Skeletal muscle cell (primary cell): ENCODE measurements at regions not wholly inside any gene's neighbourhood (a gene's known extent, or its start where the extent isn't known, plus 50 kb on each side); places are given as distances from the start of the nearest gene placed in this dataset.

ENCODE experiments used
- DNase-seq: peaks from one replicate; pipeline ENCODE4 v3.0.0-alpha.2; 2010; ENCODE audit warnings: low read depth
- H3K4me3 ChIP-seq: 2 replicates; pipeline ENCODE4 v1.5.1; 2011; ENCODE audit warnings: low read depth, mild to moderate bottlenecking, control low read depth, low read length, moderate library complexity

- H3K4me3 ChIP-seq = no peak overlapping the region
- no peak for DNase-seq
Observed at GRCh38 chr5:112642885-112643284, 94.8 kb upstream of the APC start.

DNA sequence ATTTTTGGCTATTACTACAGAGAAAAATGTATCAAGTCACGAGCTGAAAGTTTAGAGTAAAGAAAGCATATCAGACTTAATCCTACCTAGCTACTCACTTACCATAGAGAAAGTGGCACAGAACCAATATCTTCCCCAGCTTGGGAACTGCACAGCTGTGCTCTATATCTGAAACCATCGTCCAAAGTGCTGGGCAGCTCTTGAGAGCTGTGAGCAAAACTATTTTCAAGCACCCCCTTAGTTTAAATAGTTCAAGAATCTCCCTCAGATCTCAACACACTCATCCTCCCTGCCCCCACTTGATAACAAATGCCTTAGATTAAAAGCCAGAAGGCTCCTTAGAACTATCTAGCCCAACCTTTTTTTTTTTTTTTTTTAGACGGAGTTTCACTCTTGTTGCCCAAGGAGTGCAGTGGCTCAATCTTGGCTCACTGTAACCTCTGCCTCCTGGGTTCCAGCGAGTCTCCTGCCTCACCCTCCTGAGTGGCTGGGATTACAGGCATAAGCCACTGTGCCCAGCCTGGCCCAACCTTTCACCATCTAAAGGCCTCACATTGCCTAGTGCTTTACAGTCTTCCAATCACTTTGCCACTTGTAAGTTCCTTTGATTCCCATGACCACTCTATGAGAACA is 94.2 kb upstream of the APC start:
- H3K4me3 ChIP-seq = no peak overlapping the region
- DNase-seq = no peak

GRCh38 chr5:112646139-112646936 is 91.3 kb upstream of the APC start:
- DNase-seq = no peak
- no peak overlapping the region for H3K4me3 ChIP-seq

DNA sequence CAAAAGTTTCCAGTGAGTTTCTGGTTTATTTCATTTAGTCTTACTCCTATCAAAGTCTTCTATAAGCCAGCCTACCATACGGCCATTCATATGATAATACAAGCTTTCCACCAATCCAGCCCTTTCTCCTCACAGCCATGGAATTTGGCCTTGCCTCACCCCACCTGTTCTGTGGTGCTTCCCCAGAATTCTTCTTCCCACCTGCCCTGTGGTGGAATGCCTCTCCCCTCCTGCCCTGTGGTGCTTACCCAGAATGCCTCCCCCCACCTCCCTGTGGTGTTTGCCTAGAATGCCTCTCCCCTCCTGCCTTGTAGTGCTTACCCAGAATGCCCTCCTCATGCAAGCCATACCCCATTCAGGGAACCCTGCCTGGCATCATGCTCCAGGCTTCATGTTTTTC is 90.3 kb upstream of the APC start:
- no peak for DNase-seq
- H3K4me3 ChIP-seq = no peak overlapping the region

DNA sequence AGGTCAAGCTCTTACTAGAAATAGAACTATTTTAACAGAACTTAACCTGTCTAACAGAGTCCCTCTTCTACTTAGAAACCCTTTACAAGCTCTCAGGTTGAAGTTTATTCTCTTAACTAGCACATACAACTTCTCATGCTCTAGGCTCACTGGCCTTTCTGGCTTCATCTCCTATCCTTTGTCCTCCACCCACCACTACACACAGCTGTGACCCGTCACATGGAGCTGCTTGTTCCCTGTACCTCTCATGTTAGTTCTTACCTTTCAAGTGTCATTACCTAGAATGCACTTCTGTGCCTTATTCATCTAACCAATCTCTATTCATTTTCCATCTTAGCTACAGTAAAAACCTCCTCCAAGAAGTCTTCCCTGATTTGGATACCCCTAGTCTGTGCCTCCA is 89.4 kb upstream of the APC start:
- no peak overlapping the region for H3K4me3 ChIP-seq
- DNase-seq = no peak

DNA sequence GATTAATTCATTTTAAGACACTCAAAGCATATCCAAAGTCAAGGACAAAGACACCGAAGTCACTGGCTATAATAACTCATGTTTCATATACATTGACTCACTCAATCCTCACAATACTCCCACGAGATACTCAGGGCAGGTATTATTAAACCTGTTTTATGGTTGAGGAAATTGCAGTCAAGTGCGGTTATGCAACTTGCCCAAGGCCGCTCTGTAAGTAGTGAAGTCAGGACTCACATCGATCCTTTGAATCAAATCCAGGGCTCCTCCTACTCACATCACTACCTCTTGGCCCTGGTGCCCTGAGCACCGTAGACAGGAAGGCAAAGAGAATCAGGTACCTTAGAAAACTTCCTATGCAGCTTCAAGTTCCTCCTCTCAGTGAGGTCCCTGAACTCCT is 87.8 kb upstream of the APC start:
- no peak overlapping the region for H3K4me3 ChIP-seq
- DNase-seq = no peak

- H3K4me3 ChIP-seq = no peak overlapping the region
- DNase-seq = no peak
Observed at GRCh38 chr5:112653638-112654205, 84.0 kb upstream of the APC start.

DNA sequence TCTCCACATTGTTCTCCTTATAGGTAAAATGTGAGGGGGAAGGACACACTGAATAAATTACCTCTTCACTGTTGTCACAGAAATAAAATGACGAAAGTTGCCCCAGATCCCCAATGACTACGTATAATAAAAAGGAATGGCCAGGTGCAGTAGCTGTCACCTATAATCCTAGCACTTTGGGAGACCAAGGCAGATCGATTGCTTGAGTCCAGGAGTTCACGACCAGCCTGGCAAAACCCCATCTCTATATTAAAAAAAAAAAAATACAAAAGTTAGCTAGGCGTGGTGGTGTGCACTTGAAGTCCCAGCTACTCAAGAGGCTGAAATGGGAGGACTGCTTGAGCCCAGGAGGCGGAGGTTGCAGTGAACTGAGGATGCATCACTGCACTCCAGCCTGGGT is 82.2 kb upstream of the APC start:
- no peak overlapping the region for H3K4me3 ChIP-seq
- no peak for DNase-seq

DNA sequence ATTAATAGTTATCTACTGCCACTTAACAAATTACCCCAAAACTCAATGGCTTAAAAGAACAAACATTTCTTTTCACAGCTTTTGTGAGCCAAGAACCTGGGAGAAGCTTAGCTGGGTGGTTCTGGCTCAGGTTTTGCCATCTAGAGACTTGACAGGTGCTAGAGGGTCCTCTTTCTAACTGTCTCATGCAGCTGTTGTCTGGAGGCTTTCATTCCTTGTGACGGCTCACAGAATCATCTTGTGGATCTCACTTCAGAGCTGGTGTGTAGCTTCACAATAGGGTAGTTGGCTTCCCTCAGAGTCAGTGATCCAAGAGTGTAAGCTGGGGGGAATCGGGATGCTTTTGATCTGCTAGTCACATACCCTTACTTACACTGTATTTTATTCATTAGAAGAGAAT is 81.2 kb upstream of the APC start:
- DNase-seq = no peak

DNA sequence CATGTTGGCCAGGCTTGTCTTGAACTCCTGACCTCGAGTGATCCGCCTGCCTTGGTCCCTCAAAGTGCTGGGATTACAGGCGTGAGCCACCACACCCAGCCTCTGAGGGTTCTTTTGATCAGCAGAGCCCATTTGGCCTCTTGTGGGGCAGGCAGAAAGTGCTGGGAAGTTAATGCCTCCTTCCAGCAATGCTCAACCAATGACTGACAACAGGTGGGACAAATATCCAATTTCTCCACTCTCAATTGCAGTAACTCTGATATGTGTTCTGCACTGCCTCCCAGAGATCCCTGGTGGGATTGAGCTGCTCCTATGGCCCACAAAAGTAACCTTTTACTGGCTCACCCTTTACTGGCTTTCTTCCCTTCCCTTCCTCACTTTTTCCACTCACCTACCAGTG is 79.9 kb upstream of the APC start:
- DNase-seq = no peak
- no peak overlapping the region for H3K4me3 ChIP-seq

More for the DNA sequence above, 81.2 kb upstream of the APC start:
- H3K4me3 ChIP-seq = no peak overlapping the region

- no peak overlapping the region for H3K4me3 ChIP-seq
- DNase-seq = no peak
Observed at GRCh38 chr5:112660359-112660758, 77.3 kb upstream of the APC start.

- no peak overlapping the region for H3K4me3 ChIP-seq
- no peak for DNase-seq
Observed at GRCh38 chr5:112663146-112663545, 74.5 kb upstream of the APC start.

DNA sequence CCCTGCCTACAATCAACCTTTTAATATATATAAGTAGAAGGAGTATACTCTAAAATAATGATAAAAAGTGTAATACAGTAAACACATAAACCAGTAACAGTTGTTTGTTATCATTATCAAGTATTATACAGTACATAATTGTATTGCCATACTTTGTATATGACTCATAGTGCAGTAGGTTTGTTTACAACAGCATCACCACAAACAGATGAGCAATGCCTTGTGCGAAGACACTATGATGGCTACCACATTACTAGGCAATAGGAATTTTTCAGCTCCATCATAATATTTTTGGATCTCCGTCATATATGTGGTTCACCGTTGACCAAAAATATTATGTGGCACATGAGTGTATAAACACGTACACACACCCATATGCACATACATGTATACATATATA is 69.7 kb upstream of the APC start:
- H3K4me3 ChIP-seq = no peak overlapping the region
- DNase-seq = no peak

DNA sequence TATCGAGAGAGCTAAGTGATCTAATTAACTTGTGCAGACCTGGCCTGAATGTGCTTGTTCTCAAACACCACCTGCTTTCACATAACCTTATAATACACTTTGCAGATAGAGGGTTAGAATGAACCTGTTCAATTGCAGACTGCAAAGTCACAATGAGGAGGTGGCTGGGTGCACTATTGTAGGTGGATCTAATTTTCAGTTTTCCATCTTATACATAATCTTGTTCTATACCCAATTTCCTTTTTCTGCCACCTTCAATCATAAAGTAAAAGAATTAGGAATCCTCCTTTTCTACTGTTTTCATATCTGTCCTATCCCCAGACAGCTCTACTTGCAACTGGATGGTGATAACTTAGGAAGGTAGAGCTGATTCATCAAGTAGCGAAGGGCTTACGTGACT is 68.8 kb upstream of the APC start:
- no peak for DNase-seq
- H3K4me3 ChIP-seq = no peak overlapping the region

- H3K4me3 ChIP-seq = no peak overlapping the region
- DNase-seq = no peak
Observed at GRCh38 chr5:112669328-112669963, 68.2 kb upstream of the APC start.

DNA sequence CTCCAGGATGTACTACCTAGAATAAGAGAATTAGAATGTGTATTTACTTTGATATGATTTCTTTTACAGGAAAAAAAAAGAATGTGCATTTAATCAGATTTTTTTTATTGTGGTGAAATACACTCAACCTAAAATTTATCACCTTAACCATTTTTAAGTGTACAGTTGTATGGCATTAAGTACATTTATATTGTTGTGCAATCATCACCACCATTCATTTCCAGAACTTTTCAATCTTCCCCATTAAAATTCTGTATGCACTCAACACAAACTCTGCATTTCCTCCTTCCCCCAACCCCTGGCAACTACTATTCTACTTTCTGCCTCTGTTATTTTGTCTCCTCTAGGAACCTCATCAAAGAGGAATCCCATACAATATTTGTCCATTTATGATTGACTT is 66.0 kb upstream of the APC start:
- no peak overlapping the region for H3K4me3 ChIP-seq
- no peak for DNase-seq

DNA sequence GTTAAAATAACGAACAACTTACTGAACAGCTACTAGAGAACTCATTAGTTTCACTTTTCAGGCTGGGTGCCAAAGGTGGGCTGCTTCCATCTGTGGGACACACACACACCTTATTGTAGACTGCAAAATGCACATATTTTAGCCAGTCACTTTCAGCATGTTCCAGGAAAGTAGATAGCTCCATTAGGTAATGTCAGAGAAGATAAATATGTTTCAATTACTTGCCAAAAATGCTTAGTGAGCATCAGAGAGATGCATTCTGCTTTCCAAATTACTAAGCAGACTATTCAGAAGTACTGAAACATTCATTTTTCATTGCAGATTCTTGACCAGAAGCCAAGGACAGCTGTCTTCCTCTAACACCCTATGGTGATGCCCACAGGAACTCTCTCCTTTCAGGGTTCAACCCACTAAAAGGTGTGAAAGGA is 56.2 kb upstream of the APC start:
- no peak overlapping the region for H3K4me3 ChIP-seq
- DNase-seq = no peak

DNA sequence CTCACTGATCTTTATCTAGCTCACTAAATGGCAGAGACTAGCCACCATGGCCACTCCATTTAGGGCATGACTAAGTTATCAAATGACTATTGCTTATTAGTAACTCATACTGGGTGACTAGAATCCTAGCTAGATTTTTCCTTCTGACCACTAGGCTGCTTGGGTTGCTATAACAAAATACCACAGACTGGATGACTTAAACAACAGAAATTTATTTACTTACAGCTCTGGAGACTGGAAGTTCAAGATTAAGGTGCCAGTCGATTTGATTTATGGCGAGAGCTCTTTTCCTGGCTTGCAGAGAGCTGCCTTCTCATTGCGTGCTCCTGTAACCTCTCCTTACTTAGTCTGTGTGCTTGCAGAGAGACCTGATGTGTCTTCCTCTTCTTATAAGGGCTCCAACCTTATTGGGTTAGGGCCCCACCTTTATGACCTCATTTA is 55.0 kb upstream of the APC start:
- no peak overlapping the region for H3K4me3 ChIP-seq
- DNase-seq = no peak

GRCh38 chr5:112684121-112684520 is 53.6 kb upstream of the APC start:
- H3K4me3 ChIP-seq = no peak overlapping the region
- no peak for DNase-seq

- H3K4me3 ChIP-seq = no peak overlapping the region
- DNase-seq = no peak
Observed at GRCh38 chr5:112684737-112685136, 52.9 kb upstream of the APC start.
